ENCODE measurements at regions not wholly inside any gene's neighbourhood (a gene's known extent, or its start where the extent isn't known, plus 50 kb on each side); places are given as distances from the start of the nearest gene placed in this dataset.

GRCh38 chr12:66984077-66984476 is 285.1 kb upstream of the CAND1 start:
- no peaks in the 10 kb centered on the region for H3K36me3 Mint-ChIP-seq
- no peak for DNase-seq
- peaks cover 0 to 2% (median 0%) of the 10 kb centered on the region in 6 donors for H3K9me3 Mint-ChIP-seq
- H3K4me1 Mint-ChIP-seq, result no peaks in the 10 kb centered on the region
- no peak overlapping the region for H3K27ac Mint-ChIP-seq
- H3K27me3 Mint-ChIP-seq (ENCODE audit: low read depth in 3 of 3), result peaks cover 0 to 6% (median 0%) of the 10 kb centered on the region in 3 donors
- no peak overlapping the region for H3K4me3 Mint-ChIP-seq

- Mint-ChIP-seq H3K27me3 (ENCODE audit: low read depth in 3 of 3) (peaks cover 0 to 8% (median 0%) of the 10 kb centered on the region in 3 donors), H3K27ac (no peak overlapping the region), H3K4me1 (no peaks in the 10 kb centered on the region), H3K9me3 (peaks cover 0 to 2% (median 0%) of the 10 kb centered on the region in 6 donors), H3K36me3 (no peaks in the 10 kb centered on the region), H3K4me3 (no peak overlapping the region)
- DNase-seq, result no peak
Observed at GRCh38 chr12:66984962-66985361, 284.2 kb upstream of the CAND1 start.

- Mint-ChIP-seq H3K4me3 (no peak overlapping the region), H3K27ac (no peak overlapping the region), H3K27me3 (ENCODE audit: low read depth in 3 of 3) (peaks cover 2 to 5% (median 5%) of the 10 kb centered on the region in 3 donors), H3K9me3 (no peaks in the 10 kb centered on the region), H3K36me3 (no peaks in the 10 kb centered on the region), H3K4me1 (no peaks in the 10 kb centered on the region)
- DNase-seq, result no peak
Observed at GRCh38 chr12:66999141-66999540, 270.0 kb upstream of the CAND1 start.

GRCh38 chr12:67001251-67001650 is 267.9 kb upstream of the CAND1 start:
- Mint-ChIP-seq H3K4me3 (no peak overlapping the region), H3K4me1 (peaks cover 0 to 7% of the 10 kb centered on the region in 2 donors), H3K27me3 (ENCODE audit: low read depth in 3 of 3) (peaks cover 3 to 5% (median 5%) of the 10 kb centered on the region in 3 donors), H3K9me3 (no peaks in the 10 kb centered on the region), H3K27ac (no peak overlapping the region), H3K36me3 (no peaks in the 10 kb centered on the region)
- no peak for DNase-seq

GRCh38 chr12:67002720-67003119 is 266.4 kb upstream of the CAND1 start:
- Mint-ChIP-seq H3K36me3 (no peaks in the 10 kb centered on the region), H3K4me3 (no peak overlapping the region), H3K4me1 (peaks cover 0 to 7% of the 10 kb centered on the region in 2 donors), H3K27me3 (ENCODE audit: low read depth in 3 of 3) (peaks cover 2 to 5% (median 3%) of the 10 kb centered on the region in 3 donors), H3K27ac (no peak overlapping the region), H3K9me3 (no peaks in the 10 kb centered on the region)
- DNase-seq, result no peak

- H3K4me1 Mint-ChIP-seq, result peaks cover 0 to 7% of the 10 kb centered on the region in 2 donors
- H3K4me3 Mint-ChIP-seq, result no peak overlapping the region
- no peaks in the 10 kb centered on the region for H3K36me3 Mint-ChIP-seq
- H3K9me3 Mint-ChIP-seq, result no peaks in the 10 kb centered on the region
- H3K27me3 Mint-ChIP-seq (ENCODE audit: low read depth in 3 of 3), result peaks cover 2% of the 10 kb centered on the region in 3 donors
- DNase-seq, result no peak
- H3K27ac Mint-ChIP-seq, result no peak overlapping the region
Observed at GRCh38 chr12:67006610-67007009, 262.5 kb upstream of the CAND1 start.

- no peaks in the 10 kb centered on the region for H3K9me3 Mint-ChIP-seq
Observed at GRCh38 chr12:67014642-67015041, 254.5 kb upstream of the CAND1 start.

GRCh38 chr12:67018105-67018504 is 251.1 kb upstream of the CAND1 start:
- Mint-ChIP-seq H3K36me3 (no peaks in the 10 kb centered on the region), H3K27me3 (ENCODE audit: low read depth in 3 of 3) (peaks cover 0 to 4% (median 0%) of the 10 kb centered on the region in 3 donors), H3K27ac (no peak overlapping the region), H3K9me3 (peaks cover 0 to 2% (median 0%) of the 10 kb centered on the region in 6 donors), H3K4me1 (no peaks in the 10 kb centered on the region), H3K4me3 (no peak overlapping the region)
- no peak for DNase-seq

More at GRCh38 chr12:67014642-67015041, 254.5 kb upstream of the CAND1 start:
- H3K4me3 Mint-ChIP-seq, result no peak overlapping the region
- no peaks in the 10 kb centered on the region for H3K4me1 Mint-ChIP-seq
- DNase-seq, result no peak
- no peaks in the 10 kb centered on the region for H3K36me3 Mint-ChIP-seq
- H3K27ac Mint-ChIP-seq, result no peak overlapping the region
- no peaks in the 10 kb centered on the region for H3K27me3 Mint-ChIP-seq (ENCODE audit: low read depth in 3 of 3)

- H3K4me3 Mint-ChIP-seq, result no peak overlapping the region
Observed at GRCh38 chr12:67019070-67019469, 250.1 kb upstream of the CAND1 start.

GRCh38 chr12:67025543-67026114 is 243.5 kb upstream of the CAND1 start:
- no peak overlapping the region for H3K27ac Mint-ChIP-seq
- DNase-seq, result peak in 2 of 3 donors; percentile 13 to 14
- H3K4me1 Mint-ChIP-seq, result no peaks in the 10 kb centered on the region
- no peaks in the 10 kb centered on the region for H3K36me3 Mint-ChIP-seq
- H3K4me3 Mint-ChIP-seq, result no peak overlapping the region
- H3K9me3 Mint-ChIP-seq, result peaks cover 0 to 2% (median 0%) of the 10 kb centered on the region in 6 donors
- H3K27me3 Mint-ChIP-seq (ENCODE audit: low read depth in 3 of 3), result peaks cover 0 to 9% (median 4%) of the 10 kb centered on the region in 3 donors

More at GRCh38 chr12:67019070-67019469, 250.1 kb upstream of the CAND1 start:
- Mint-ChIP-seq H3K9me3 (peaks cover 0 to 2% (median 0%) of the 10 kb centered on the region in 6 donors), H3K36me3 (no peaks in the 10 kb centered on the region), H3K4me1 (no peaks in the 10 kb centered on the region), H3K27ac (no peak overlapping the region), H3K27me3 (ENCODE audit: low read depth in 3 of 3) (peaks cover 0 to 5% (median 4%) of the 10 kb centered on the region in 3 donors)
- DNase-seq, result no peak

GRCh38 chr12:67026487-67027246 is 242.5 kb upstream of the CAND1 start:
- no peak for DNase-seq
- H3K9me3 Mint-ChIP-seq, result no peaks in the 10 kb centered on the region

GRCh38 chr12:67028529-67028928 is 240.6 kb upstream of the CAND1 start:
- no peaks in the 10 kb centered on the region for H3K4me1 Mint-ChIP-seq
- no peaks in the 10 kb centered on the region for H3K36me3 Mint-ChIP-seq

More at GRCh38 chr12:67026487-67027246, 242.5 kb upstream of the CAND1 start:
- H3K36me3 Mint-ChIP-seq, result no peaks in the 10 kb centered on the region
- H3K27me3 Mint-ChIP-seq (ENCODE audit: low read depth in 3 of 3), result peaks cover 0 to 9% (median 2%) of the 10 kb centered on the region in 3 donors
- H3K4me3 Mint-ChIP-seq, result no peak overlapping the region
- H3K27ac Mint-ChIP-seq, result no peak overlapping the region
- H3K4me1 Mint-ChIP-seq, result no peaks in the 10 kb centered on the region

GRCh38 chr12:67034110-67034879 is 234.9 kb upstream of the CAND1 start:
- no peak overlapping the region for H3K27ac Mint-ChIP-seq
- H3K27me3 Mint-ChIP-seq (ENCODE audit: low read depth in 3 of 3), result peaks cover 0 to 1% (median 0%) of the 10 kb centered on the region in 3 donors
- H3K9me3 Mint-ChIP-seq, result peaks cover 0 to 2% (median 0%) of the 10 kb centered on the region in 6 donors
- DNase-seq, result no peak
- H3K36me3 Mint-ChIP-seq, result no peaks in the 10 kb centered on the region
- no peaks in the 10 kb centered on the region for H3K4me1 Mint-ChIP-seq
- no peak overlapping the region for H3K4me3 Mint-ChIP-seq

More at GRCh38 chr12:67028529-67028928, 240.6 kb upstream of the CAND1 start:
- no peak overlapping the region for H3K4me3 Mint-ChIP-seq
- DNase-seq, result no peak
- peaks cover 0 to 6% (median 1%) of the 10 kb centered on the region in 3 donors for H3K27me3 Mint-ChIP-seq (ENCODE audit: low read depth in 3 of 3)
- no peaks in the 10 kb centered on the region for H3K9me3 Mint-ChIP-seq
- H3K27ac Mint-ChIP-seq, result no peak overlapping the region

GRCh38 chr12:67035121-67035520 is 234.0 kb upstream of the CAND1 start:
- Mint-ChIP-seq H3K9me3 (peaks cover 0 to 2% (median 0%) of the 10 kb centered on the region in 6 donors), H3K27ac (no peak overlapping the region), H3K4me3 (no peak overlapping the region), H3K36me3 (no peaks in the 10 kb centered on the region), H3K4me1 (no peaks in the 10 kb centered on the region), H3K27me3 (ENCODE audit: low read depth in 3 of 3) (peaks cover 0 to 1% (median 0%) of the 10 kb centered on the region in 3 donors)
- DNase-seq, result no peak
